Mammary epithelial cell (primary cell): ENCODE measurements at regions not wholly inside any gene's neighbourhood (a gene's known extent, or its start where the extent isn't known, plus 50 kb on each side); places are given as distances from the start of the nearest gene placed in this dataset.

ENCODE experiments used
- CTCF ChIP-seq, 2 donors: IDR thresholded peaks in 1 of 2; conservative IDR thresholded peaks in 1 of 2; 2 replicates each; pipeline ENCODE4 v1.5.1; 2011 to 2012; ENCODE audit warnings: inconsistent platforms in 2 of 2, low read length in 2 of 2, mild to moderate bottlenecking in 2 of 2, control low read depth in 1 of 2, low read depth in 1 of 2; ENCODE audit not compliant: insufficient read depth in 1 of 2; ENCODE audit errors: extremely low read depth in 1 of 2
- EZH2 ChIP-seq: IDR thresholded peaks from 2 replicates; pipeline ENCODE4 v1.6.1; 2012; ENCODE audit warnings: low read length, inconsistent platforms, borderline replicate concordance

- TF ChIP-seq EZH2 (no peak), CTCF (conservative IDR thresholded peaks at IDR 0.05 in 1 of 2, IDR thresholded peaks at IDR 0.05 in 1 of 2; ENCODE audit: extremely low read depth in 1 of 2, insufficient read depth in 1 of 2, low read depth in 1 of 2, low read length in 2 of 2) (no peak)
Observed at GRCh38 chr3:137524751-137525150, 239.4 kb upstream of the SOX14 start.
